HG03442 (cell line): ENCODE measurements at regions not wholly inside any gene's neighbourhood (a gene's known extent, or its start where the extent isn't known, plus 50 kb on each side); places are given as distances from the start of the nearest gene placed in this dataset.
"Not testable (repeated sequence)": the region's sequence is repeated elsewhere in the genome, so short reads cannot be mapped to it uniquely, and the experiment has no call there.

Experiments used
- ATAC-seq: cut with Tn5 transposase; IDR thresholded peaks from one replicate; pipeline ENCODE4 v1.9.1; 2021; ENCODE audit warnings: mild to moderate bottlenecking, moderate library complexity; ENCODE audit not compliant: unreplicated experiment

DNA sequence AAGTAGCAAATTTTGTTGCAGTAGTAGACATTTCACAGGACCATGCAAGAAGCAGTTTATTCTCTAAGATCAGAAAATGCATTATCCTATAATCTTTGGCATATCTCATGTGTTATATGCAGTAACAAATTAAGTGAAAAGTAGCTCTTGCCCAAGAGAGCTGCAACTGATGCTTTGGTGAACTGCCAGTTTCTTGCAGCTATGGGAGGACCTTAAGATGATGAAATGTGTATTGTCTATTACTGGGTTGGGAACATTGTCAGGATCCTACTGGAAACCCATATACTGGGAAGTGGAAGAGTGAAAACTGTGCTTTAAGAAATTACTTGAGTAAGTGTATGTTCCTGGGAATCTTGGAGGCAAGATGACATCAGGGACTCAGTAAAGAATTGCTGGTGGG, 238.8 kb downstream of the DACT1 start:
- ATAC-seq, result no peak

DNA sequence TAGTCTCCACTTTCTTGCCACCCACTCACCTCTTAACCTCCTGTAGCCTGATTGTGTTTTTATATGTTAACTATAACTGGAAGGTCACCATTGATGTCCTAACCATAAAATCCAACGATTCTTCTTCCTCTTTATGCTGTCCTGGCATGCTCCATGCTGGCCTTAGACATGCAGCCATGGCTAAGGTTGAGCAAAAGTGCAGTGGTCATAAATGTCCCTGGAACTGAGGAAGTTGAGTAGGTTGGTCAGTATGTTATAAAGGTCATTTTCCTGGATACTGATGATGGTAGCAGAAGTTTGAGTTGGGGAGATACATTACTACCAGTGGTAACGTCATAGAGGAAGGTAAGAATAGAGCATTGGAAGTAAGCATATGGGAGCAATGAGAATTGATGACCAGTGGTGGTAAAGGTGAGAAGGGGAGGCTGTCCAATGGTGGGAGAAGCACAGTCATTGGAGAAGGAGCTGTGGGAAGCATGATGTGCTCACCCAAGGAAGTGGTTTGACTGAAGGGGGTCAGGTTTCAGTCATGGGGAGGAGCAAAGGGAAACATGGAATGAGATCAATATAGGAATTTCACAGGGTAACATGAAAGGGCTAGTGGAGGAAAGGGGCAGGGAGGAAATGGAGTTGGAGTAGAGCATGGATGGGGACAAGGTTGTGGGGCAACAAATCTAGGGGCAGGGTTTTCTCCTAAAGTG, 240.8 kb downstream of the DACT1 start:
- ATAC-seq, result no peak

DNA sequence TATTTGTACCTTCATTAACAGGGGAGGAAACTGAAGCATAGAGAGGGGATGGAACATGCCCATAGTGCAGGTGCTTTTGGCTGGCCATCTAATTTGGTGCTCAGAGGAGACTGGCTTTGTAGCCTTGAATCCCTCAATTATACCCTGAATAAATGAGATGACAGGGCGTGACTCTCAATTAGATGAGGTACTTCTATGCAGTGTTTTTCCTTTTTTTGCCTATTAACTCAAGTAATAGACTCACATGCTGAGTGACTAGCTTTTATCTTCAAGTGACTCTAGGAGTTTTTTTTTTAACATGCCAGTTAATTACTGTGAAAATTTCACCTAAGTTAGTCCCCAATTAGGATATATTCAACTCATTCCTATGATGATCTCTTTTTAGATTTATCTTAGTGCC, 243.7 kb downstream of the DACT1 start:
- no peak for ATAC-seq

DNA sequence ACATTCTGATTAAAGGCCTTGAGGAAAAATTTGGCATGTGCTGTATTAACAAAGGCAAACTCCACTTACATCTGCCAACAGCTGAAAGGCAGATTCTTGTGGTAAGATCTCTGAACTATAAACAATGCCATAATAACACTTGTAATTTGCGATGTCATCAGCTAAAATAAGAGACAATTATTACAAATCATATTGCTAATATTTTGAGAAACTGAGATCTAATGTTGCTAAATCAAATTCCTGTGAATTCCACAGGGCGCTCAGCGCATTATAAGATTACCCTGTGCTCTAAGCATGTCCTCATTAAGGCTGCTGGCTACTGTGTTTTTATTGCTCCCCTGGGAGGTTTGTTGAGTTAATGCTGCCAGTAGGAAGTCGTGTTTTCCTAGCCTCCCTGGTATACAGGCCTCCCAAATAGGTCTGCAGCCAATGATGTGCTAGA, 244.8 kb downstream of the DACT1 start:
- ATAC-seq, result no peak

DNA sequence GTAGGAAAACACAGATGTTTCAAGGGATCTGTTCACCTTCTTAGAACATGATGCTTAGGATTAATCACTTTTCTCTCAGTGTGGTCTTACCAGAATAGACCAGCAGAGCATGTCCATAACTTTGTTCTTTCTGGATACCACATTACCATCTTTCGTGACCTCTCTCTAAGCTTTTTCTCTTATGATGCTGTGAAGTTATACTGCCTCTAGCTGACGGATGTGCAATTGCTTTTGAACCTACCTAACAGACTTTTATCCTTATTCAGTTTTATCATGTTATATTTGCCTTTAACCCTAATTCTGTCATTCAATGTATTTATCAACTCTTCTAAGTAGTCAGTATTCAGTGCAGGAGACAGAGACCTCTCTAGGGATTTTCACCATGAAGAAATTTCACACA, 246.7 kb downstream of the DACT1 start:
- no peak for ATAC-seq

DNA sequence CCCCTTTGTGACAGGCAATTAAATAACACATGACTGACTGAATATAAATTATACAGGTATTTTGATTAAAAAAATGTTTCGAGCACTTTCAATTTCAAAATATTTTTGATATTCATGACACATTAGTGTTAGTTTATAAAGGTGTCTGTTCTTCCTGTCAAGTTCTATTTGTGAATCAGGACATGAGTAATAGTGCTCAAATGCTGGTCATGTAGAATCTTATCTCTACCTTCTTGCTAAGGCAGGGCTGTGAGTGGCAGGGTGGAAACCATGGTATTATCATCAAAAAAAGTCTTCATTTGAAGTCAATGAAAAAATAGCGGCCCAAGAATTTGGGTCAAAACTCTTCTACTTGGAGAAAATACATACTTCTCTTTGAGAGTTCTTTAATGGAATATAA, 250.2 kb downstream of the DACT1 start:
- ATAC-seq, result no peak

DNA sequence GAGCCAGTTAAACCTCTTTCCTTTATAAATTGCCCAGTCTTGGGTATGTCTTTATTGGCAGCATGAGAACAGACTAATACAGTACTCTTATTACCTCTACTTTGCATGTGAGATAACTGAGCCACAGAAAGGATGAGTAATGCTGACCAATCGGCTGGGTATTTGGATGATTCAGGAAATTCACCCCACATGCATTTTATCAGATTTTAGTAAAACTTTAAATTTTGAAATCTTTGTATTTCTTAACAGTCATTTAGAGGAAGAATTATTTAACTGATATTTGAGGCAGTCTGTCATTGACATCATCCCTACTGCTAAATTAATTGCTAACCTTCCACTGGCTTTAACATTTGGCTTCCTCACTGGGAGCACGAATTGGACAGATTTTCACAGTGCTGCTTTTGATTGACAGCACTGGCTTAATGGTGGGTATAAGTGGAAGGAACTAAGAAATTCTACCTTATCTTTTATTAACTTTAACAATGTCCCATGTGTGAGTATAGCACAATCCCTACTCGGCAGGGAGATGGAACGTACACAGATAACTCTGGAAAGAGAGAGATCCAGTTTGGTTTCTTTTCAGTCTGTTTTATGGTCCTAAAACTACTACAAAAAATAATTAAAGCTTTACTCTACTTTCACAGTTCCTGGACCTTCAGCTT, 261.0 kb downstream of the DACT1 start:
- no peak for ATAC-seq

DNA sequence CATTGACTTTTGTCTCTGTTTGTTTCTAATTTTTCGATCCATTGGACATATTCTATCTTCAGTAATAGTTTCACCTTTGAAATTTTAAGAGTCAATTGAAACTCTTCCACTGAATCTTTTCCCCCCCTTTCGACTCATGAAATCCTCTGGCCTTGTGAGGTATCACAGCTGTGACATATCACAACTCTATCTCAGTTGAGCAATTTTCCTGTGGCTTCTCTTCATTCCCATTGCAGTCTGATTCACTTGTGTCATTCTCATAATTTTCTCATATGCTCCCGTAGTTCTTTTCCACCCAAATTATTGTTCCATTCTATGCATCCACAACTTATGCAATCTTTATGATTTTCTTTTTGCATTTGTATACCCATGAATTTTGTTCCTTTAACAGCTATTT, 261.6 kb downstream of the DACT1 start:
- ATAC-seq, result no peak

DNA sequence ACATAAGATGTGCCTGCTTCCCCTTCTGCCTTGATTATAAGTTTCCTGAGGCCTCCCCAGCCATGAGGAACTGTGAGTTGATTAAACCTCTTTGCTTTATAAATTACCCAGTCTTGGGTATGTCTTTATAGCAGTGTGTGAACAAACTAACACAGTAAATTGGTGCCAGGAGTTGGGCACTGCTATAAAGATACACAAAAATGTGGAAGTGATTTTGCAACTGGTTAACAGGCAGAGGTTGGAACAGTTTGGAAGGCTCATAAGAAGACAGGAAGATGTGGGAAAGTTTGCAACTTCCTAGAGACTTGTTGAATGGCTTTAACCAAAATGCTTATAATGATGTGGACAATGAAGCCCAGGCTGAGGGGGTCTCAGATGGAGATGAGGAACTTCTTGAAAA, 264.1 kb downstream of the DACT1 start:
- ATAC-seq, result no peak

DNA sequence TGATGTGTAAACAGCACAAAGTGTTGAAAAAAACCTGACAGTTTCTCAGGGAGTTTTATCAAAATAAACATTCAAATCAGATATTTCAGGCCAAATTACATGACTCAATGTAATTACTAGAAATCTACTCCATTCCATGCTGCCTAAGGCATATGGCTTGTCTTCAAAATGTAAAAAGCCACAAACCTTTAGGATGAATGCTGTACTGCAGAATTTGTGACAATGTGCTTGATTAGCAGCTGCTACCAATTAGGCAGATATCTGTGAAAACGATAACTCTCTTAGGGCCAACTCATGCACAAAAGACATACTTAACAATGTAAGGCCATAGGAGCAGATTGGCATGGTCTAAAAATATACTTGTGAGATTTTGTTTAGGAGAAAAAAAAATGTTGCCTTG, 267.0 kb downstream of the DACT1 start:
- ATAC-seq, result no peak

DNA sequence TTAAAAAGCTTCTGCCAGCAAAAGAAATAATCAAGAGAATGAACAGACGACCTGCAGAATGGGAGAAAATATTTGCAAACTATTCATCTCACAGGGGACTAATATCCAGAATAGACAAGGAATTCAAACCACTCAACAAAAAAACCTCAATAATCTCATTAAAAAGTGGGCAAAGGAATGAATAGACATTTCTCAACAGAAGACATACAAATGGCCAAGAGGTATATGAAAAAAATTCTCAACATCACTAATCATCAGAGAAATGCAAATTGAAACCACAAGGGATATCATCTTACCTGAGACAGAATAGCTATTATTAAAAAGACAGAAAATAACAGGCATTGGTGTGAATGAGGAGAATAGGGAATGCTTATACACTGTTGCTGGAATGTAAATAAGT, 270.0 kb downstream of the DACT1 start:
- no peak for ATAC-seq

DNA sequence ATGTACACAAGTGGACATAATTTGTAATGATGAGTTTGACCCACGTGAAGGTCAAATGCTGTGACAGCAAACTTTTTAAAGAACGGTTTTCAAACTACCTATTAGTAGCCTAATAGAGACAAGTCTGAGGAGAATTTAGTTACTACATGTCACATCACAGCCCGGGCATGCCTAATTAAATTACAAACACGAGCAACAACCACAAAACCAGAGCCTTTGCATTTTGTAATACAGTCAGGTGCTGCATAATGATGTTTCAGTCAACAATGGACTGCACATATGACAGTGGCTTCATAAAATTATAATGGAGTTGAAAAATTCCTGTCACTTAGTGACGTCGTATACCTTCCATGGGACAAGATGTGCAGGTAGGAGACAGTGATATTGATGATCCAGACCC, 274.5 kb downstream of the DACT1 start:
- ATAC-seq, result no peak

DNA sequence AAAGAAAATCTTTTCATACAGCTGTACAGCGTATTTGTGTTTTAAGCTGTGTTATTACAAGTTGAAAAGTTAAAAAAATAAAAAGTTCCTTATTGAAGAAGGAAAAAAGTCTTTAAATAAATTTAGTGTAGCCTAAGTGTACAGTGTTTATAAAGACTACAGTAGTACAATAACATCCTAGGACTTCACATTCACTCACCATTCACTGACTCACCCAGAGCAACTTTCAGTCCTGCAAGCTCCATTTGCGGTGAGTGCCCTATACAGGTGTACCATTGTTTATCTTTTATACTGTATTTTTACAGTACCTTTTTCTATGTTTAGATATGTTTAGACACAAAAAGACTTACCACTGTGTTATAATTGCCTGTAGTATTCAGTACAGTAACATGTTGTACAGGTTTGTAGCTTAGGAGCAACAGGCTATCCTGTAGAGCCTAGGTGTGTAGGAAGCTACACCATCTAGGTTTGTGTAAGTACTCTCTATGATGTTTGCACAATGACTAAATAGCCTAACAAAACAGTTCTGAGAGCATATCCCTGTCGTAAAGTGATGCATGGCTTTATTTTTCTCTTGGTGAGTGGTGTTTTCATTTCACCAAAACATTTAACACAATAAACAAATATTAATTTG, 275.2 kb downstream of the DACT1 start:
- ATAC-seq, result no peak

DNA sequence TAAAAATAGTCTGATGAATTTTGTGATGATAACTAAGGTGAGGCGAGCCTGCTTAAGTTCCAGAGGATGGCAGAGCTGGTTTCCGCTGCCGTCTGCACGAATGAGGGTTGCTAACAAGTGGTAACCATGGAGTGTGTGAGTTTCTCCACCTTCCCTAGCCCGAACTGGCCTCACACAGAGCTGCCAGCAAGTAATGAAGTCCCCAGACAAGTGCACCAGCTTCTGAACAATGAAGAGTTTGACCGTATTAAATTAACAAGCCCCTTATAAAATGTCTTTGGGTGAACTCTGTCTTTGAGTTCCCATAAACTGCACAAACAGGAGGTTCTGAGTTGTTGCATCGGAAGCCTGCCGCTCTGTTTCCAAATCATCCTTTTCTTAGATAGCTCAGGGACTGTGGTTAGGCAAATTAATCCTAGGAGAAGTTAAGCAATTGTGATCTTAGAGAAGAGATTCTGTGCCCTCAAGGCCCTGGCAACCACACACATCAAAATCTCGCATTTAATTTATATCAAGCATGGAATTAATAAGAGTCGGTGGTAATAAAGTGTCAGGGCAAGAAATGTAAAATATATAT, 274.1 kb upstream of the DAAM1 start:
- no peak for ATAC-seq

DNA sequence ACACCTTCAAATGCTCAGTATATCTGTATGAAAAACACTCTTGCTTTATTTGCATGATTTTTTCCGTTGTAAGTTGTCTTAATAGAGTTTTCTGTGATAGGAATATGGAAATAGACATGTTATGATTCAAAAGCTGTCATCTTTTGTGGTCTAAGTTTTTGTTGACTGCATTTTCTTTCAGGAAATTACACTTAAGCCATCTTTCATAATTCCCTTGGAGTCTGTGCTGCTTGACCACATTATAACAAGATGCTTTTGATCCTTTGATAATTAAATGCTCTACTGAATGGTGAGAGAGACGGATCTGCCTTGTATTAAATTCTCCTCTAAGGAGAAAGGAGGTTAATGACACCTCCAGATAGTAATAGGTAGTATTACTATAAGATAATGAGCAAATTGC, 272.8 kb upstream of the DAAM1 start:
- ATAC-seq, result no peak

DNA sequence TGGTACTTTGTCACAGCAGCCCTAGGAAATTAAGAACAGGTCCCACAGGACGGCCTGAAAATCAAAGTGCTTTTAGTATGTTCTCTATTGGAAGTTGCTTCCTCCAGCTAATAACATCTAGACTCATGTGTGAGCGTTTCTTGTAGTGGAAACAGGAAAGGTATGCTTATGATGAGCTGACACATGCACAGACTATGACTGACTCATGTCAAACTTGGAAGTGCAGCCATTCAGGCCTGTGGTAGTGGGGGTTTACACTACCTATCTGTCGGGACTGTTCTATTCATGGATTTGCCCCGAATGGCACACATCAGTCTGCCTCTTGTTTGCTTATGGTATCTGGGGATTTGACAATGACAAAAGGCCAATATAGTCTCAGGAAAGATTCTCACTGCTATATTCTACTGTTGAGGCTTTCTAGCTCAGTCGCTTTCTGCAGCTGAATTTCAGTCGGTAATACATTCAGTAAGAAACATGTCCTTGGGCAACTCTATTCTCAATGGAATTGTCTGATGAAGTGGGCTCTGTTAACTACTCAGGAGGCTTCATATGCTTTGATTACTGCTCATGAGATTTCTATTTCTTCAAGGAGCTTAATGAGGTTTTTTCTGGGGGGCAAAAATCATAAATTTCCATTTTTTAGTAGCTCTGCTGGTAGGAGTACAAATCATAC, 270.3 kb upstream of the DAAM1 start:
- ATAC-seq, result no peak

DNA sequence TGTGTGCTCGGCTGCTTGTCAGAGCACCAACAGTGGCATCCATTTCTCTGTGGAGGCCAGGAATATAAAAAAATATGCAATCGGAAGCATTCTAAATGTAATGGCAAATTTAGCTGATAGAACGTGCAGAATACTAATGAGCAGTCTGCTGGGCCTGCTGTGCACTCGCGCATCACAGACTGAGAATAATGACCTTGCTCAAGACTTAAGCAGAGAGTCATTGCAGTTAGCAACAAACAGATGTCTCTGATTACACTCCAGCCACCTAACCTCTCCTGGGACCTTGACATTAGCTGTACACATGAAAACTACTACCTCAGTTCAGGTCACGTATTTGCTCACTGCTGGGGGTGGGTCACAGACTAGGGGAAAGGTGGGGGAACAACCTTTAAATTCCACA, 269.2 kb upstream of the DAAM1 start:
- ATAC-seq, result no peak

DNA sequence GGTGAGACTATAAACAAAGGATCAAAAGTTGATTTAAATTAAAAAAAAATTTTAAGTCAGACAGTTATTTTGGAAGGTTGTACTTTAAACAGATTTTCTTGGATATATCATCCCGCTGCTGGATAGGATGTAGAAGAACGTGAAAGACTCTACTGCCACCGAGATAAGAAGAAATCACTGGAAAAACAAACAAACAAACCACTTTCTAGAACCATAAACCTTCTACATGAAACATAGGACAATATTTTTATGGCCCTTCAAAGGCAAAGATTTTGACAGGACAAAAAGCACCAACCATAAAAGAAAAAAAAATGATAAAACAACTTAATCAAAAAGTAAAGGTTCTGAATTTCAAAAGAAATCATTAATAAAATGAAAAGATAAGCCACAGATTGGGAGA, 268.2 kb upstream of the DAAM1 start:
- ATAC-seq, result no peak

DNA sequence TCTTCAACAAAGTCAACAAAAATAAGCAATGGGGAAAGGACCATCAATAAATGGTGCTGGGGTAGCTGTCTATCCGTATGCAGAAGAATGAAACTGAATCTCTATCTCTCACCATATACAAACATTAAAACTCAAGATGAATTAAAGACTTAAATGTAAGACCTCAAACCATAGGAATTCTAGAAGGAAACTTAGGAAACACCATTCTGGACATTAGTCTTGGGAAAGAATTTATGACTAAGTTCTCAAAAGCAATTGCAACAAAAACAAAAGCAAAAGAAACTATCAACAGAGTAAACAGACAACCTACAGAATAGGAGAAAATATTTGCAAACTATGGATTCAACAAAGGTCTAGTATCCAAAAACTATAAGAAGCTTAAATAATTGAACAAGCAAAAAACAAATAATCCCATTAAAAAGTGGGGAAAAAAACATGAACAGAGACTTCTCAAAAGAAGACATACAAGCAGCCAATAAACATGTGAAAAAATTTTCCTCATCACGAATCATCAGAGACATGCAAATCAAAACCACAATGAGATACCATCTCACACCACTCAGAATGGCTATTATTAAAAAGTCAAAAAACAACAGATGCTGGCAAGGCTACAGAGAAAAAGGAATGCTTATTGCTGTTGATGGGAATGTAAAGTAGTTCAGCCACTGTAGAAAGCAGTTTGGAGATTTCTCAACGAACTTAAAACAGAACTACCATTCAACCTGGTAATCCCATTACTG, 266.1 kb upstream of the DAAM1 start:
- not testable (repeated sequence) for ATAC-seq

DNA sequence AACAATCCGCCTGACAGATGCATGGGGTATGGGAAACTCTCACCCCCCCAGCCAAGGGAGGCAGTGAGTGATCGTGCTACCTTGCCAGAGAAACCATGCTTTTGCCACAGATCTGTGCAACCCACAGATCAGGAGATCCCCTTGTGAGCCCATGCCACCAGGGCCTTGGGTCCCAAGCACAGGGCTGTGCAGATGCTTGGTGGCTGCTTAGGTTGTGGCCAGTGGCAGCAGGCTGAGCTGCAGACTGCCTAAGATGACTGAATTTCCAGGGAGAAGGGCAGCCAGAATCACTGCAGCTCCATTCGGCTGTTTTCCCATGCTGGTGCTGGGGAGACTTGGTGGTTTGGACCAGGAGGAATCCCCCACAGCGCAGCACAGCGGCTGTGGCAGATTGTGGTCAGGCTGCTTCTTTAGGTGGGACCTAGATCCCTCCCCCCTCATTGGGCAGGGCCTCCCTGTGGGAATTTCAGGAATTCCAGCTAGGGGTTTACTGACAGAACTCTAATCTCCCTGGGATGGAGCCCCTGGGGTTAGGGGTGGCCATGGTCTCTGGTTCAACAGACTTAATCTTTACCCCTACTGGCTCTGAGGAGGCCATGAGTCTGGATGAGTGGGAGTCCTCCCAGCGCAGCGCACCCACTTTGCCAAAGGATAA, 264.6 kb upstream of the DAAM1 start:
- no peak for ATAC-seq
